Urinary bladder (tissue), 3 donors: ENCODE measurements at regions not wholly inside any gene's neighbourhood (a gene's known extent, or its start where the extent isn't known, plus 50 kb on each side); places are given as distances from the start of the nearest gene placed in this dataset.

Experiments used
- DNase-seq: peaks from one replicate; pipeline ENCODE4 v3.0.0-alpha.2; 2015; ENCODE audit errors: extremely low spot score
- H3K27ac ChIP-seq: one replicate; pipeline ENCODE4 v1.5.1; 2013; ENCODE audit warnings: low read depth, mild to moderate bottlenecking, moderate library complexity
- H3K36me3 ChIP-seq: one replicate; pipeline ENCODE4 v1.6.1; 2013; ENCODE audit warnings: mild to moderate bottlenecking, moderate library complexity; ENCODE audit not compliant: insufficient read depth
- H3K4me1 ChIP-seq: one replicate; pipeline ENCODE4 v1.6.1; 2013; ENCODE audit warnings: mild to moderate bottlenecking, moderate library complexity; ENCODE audit not compliant: insufficient read depth
- H3K4me3 ChIP-seq: one replicate; pipeline ENCODE4 v1.5.1; 2013; ENCODE audit warnings: low read depth, low read length
- WGBS: extraction: QIAGEN DNeasy Blood & Tissue Kit; methylation state at CpG from one replicate; pipeline ENCODE4 v1.1.7; 2013; 5-methylcytosine and 5-hydroxymethylcytosine counted together
- donor health status: healthy with polysubstance abuse.
- donor health status: healthy.

GRCh38 chr2:228339525-228339924, 158.0 kb upstream of the SPHKAP start:
- Histone ChIP-seq H3K4me1 (no peaks in the 10 kb centered on the region), H3K36me3 (no peaks in the 10 kb centered on the region), H3K4me3 (no peak overlapping the region), H3K27ac (no peak overlapping the region)
- DNase-seq: no peak

GRCh38 chr2:228334180-228334579, 152.7 kb upstream of the SPHKAP start:
- 76% methylated on average over 2 of the region's 2 CpGs for WGBS
- H3K27ac ChIP-seq: no peak overlapping the region
- no peaks in the 10 kb centered on the region for H3K36me3 ChIP-seq
- no peak for DNase-seq
- no peak overlapping the region for H3K4me3 ChIP-seq
- no peaks in the 10 kb centered on the region for H3K4me1 ChIP-seq

DNA sequence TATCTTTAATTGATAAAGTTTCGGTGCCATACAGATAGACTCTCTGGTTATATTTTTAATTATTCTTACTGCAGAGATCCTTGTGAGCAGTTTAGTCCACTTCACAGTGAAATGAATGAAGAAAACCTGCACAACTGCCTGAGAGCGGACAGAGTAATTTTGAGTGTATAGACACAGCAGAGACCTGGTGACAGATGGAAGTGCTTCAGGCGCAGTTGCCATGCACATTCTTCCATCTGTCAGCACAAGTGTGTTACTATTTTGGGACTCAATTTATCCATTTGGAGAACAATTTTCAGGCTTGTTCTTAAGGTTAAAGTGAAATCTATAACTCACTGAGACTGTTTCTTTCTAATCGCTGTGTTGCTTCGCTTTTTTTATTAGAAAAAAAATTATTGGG, 147.8 kb upstream of the SPHKAP start:
- DNase-seq: no peak
- 90% methylated on average over 5 of the region's 5 CpGs for WGBS
- no peaks in the 10 kb centered on the region for H3K36me3 ChIP-seq
- no peak overlapping the region for H3K27ac ChIP-seq
- H3K4me3 ChIP-seq: no peak overlapping the region
- no peaks in the 10 kb centered on the region for H3K4me1 ChIP-seq

DNA sequence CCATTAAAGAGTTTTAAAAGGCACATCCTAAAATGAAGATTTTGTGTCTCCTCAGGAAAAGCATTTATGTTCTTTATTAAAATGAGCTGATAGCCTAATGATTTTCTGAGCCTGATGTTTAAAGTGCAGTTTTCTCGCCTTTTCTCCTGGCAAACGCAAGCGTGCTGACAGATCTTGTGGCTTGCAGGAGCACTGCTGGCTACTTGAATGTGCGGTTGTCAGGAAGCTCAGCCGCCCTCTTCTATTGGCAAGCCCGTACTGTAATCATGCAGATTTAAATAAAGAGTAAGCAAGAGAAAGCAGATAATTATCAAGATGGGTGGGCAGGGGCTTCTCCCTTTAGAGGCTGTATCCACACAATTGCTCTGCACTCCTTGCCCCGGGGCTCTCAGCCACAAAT, 139.5 kb upstream of the SPHKAP start:
- WGBS: 69% methylated on average over 7 of the region's 7 CpGs
- Histone ChIP-seq H3K4me1 (no peaks in the 10 kb centered on the region), H3K27ac (no peak overlapping the region)

GRCh38 chr2:228318218-228318617, 136.7 kb upstream of the SPHKAP start:
- H3K4me1 ChIP-seq: no peaks in the 10 kb centered on the region
- no peak overlapping the region for H3K4me3 ChIP-seq
- no peak for DNase-seq
- 38% methylated on average over 1 of the region's 1 CpG for WGBS
- H3K27ac ChIP-seq: no peak overlapping the region
- no peaks in the 10 kb centered on the region for H3K36me3 ChIP-seq

More for the DNA sequence above, 139.5 kb upstream of the SPHKAP start:
- Histone ChIP-seq H3K4me3 (no peak overlapping the region), H3K36me3 (no peaks in the 10 kb centered on the region)
- no peak for DNase-seq

DNA sequence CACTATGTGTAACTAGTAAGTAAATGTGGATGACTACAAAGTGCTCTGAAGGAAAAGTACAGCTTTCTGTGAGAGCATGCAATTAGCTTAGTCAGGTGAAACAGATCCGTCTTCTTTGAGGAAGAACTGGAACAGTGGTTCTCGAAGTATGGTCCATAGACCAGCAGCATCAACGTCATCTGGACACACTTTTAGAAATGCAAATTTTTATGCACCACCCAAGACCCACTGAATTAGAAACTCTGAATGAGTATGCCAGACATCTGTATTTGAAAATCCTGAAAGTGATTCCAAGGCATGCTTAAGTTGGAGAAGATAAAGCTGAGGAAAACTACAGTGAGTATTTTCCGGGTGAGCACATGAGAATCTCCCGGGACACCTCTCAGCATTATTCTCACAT, 130.7 kb upstream of the SPHKAP start:
- Histone ChIP-seq H3K27ac (no peak overlapping the region), H3K4me1 (no peaks in the 10 kb centered on the region), H3K4me3 (no peak overlapping the region), H3K36me3 (no peaks in the 10 kb centered on the region)
- DNase-seq: no peak
- whole genome bisulfite sequencing: 79% methylated on average over 5 of the region's 5 CpGs

DNA sequence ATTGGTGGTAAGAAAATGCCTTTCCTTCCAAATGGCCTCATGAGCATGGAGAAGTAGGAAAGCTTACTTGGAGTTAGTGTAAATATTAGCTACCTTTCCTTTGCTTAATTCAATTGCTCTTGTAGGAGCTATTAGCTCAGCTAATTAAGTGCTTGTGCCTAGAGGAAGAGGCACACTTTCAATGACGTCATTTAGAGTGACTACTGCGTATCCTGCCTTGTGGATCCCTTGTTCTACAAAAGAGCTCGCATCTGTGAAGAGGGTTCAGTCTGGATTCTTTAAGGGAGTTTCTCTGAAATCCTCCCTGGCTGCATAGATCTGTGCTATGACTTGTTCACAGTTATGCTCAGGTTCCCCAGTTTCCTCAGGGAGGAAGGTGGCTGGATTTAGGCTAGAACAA, 122.5 kb upstream of the SPHKAP start:
- DNase-seq: no peak
- H3K4me3 ChIP-seq: no peak overlapping the region
- WGBS: 80% methylated on average over 3 of the region's 3 CpGs
- H3K27ac ChIP-seq: no peak overlapping the region
- H3K36me3 ChIP-seq: no peaks in the 10 kb centered on the region
- H3K4me1 ChIP-seq: no peaks in the 10 kb centered on the region

GRCh38 chr2:228283491-228284171, 102.1 kb upstream of the SPHKAP start:
- Histone ChIP-seq H3K27ac (no peak overlapping the region), H3K36me3 (no peaks in the 10 kb centered on the region), H3K4me1 (no peaks in the 10 kb centered on the region), H3K4me3 (no peak overlapping the region)
- WGBS: 84% methylated on average over 3 of the region's 3 CpGs
- DNase-seq: no peak

- no peak overlapping the region for H3K4me3 ChIP-seq
- no peak overlapping the region for H3K27ac ChIP-seq
- H3K36me3 ChIP-seq: no peaks in the 10 kb centered on the region
- 70% methylated on average over 2 of the region's 2 CpGs for WGBS
- no peaks in the 10 kb centered on the region for H3K4me1 ChIP-seq
- no peak for DNase-seq
These were observed 100.9 kb upstream of the SPHKAP start for GRCh38 chr2:228282376-228282775.

DNA sequence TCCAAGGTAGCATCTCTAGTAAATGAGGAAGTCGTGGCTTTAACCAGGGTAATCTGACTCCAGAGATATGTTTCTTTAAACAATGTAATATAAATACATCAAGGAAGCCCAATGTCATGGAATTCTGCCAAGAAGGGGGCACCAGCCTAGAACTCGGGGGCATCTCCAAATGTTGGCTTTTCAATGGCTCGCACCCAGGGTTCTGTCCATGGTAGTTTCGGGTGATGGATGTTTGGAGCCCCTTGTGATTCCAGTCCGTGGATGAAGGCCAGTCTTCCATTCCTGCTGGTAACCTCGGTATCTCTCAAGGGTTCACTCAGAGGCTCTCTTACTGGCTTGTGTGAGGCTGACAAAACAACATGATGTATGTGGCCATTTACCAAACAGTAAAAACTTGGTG, 91.7 kb upstream of the SPHKAP start:
- Histone ChIP-seq H3K4me3 (no peak overlapping the region), H3K27ac (no peak overlapping the region), H3K4me1 (no peaks in the 10 kb centered on the region), H3K36me3 (no peaks in the 10 kb centered on the region)
- DNase-seq: no peak
- WGBS: 75% methylated on average over 6 of the region's 6 CpGs

DNA sequence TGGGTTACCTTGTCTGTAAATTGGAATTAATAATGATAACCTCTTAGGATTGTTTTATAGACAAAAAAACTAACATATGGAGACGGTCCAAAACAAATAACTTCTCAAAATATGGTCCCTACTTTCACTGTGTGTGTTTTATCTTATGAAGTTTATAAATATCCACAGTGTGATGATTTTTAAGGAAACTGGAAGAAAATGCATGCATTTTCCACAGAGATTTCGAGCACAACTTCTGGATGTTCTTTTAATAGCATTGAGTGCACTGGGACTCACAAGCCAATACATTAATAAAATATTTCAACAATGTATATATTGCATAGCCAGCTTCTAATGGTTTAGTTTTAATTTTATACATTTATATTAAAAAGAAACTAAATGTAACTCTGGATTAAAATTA, 87.9 kb upstream of the SPHKAP start:
- H3K27ac ChIP-seq: no peak overlapping the region
- H3K4me3 ChIP-seq: no peak overlapping the region
- H3K36me3 ChIP-seq: no peaks in the 10 kb centered on the region
- 51% methylated on average over 2 of the region's 2 CpGs for WGBS
- no peak for DNase-seq
- H3K4me1 ChIP-seq: no peaks in the 10 kb centered on the region

DNA sequence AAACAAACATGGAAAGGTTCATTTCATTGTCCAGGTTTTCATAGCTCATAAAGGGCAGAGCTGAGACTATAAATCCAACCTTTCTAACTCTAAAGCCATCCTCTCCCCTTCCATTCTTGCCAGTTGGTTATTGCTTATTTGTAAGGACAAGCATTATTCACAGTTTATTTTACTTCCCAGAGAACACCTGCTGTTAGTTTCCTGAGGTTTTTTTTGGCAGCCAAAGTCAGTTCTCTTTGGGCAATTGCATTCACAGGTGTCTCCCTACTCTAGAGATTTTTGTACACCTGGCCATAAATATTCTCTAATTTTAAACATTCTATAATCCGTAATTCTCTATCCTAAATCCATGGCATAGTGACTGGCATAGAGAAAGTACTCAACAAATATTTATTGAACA, 87.3 kb upstream of the SPHKAP start:
- WGBS: 76% methylated on average over 1 of the region's 1 CpG
- Histone ChIP-seq H3K4me1 (no peaks in the 10 kb centered on the region), H3K4me3 (no peak overlapping the region), H3K36me3 (no peaks in the 10 kb centered on the region), H3K27ac (no peak overlapping the region)
- no peak for DNase-seq

- WGBS: 58% methylated on average over 2 of the region's 2 CpGs
- Histone ChIP-seq H3K36me3 (no peaks in the 10 kb centered on the region), H3K4me3 (no peak overlapping the region), H3K27ac (no peak overlapping the region), H3K4me1 (no peaks in the 10 kb centered on the region)
- no peak for DNase-seq
These were observed 86.8 kb upstream of the SPHKAP start for GRCh38 chr2:228268301-228268700.

DNA sequence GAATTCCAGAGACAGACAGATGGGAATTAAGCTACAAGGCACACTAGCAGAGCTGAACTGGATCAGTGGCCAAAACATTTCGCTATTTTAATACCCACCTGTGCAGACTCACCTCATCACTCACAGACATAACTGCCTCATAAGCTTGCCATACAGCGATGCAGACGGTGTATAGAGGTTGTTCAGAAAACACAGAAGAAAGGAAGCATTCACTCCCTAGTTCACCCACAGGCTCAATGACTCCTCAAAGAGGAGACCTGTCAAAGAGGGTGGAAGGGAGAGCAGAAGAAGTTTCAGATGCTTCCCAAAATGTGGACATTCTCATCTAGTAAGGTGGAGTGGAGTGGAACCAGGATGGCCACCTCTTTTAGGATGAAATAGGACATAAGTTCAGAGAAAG, 81.7 kb upstream of the SPHKAP start:
- Histone ChIP-seq H3K27ac (no peak overlapping the region), H3K4me3 (no peak overlapping the region), H3K4me1 (no peaks in the 10 kb centered on the region), H3K36me3 (no peaks in the 10 kb centered on the region)
- WGBS: 98% methylated on average over 3 of the region's 3 CpGs
- no peak for DNase-seq

- Histone ChIP-seq H3K27ac (no peak overlapping the region), H3K4me1 (no peaks in the 10 kb centered on the region), H3K36me3 (no peaks in the 10 kb centered on the region), H3K4me3 (no peak overlapping the region)
- no peak for DNase-seq
- WGBS: 88% methylated on average over 7 of the region's 7 CpGs
These were observed 80.1 kb upstream of the SPHKAP start for GRCh38 chr2:228261546-228261945.
